ENCODE measurements at regions not wholly inside any gene's neighbourhood (a gene's known extent, or its start where the extent isn't known, plus 50 kb on each side); places are given as distances from the start of the nearest gene placed in this dataset.
"Not testable (repeated sequence)": the region's sequence is repeated elsewhere in the genome, so short reads cannot be mapped to it uniquely, and the experiment has no call there.

GRCh38 chr9:64015136-64015535, 1269.9 kb downstream of the FOXD4L5 start:
- 89% methylated on average over 17 of the region's 17 CpGs; no CpG with 5 or more reads in 1 of the 2 donors for WGBS, 2 donors (ENCODE audit: low coverage in 1 of 2)
- no peaks in the 10 kb centered on the region for H3K9me3 ChIP-seq
- in situ Hi-C loops (cut with MboI; ENCODE audit: low pct_ligation_motif_present in 1 of 4, low pct_unique_long_range_greater_than_20kb in 1 of 4, low sequenced_read_pairs in 3 of 4) (no loop called here), intact Hi-C loops (cut with DNase I; ENCODE audit: low total_unique reads) (no loop called here)
- no peaks in the 10 kb centered on the region for H3K27me3 ChIP-seq
- H3K4me1 ChIP-seq = no peaks in the 10 kb centered on the region
- no peak overlapping the region for H3K4me3 ChIP-seq
- no peak overlapping the region for H3K27ac ChIP-seq
- no peak for DNase-seq
- TF ChIP-seq POLR2A (IDR thresholded peaks at IDR 0.05) (no peak), POLR2AphosphoS5 (IDR thresholded peaks at IDR 0.05) (no peak), CTCF (IDR thresholded peaks at IDR 0.05) (no peak), EP300 (IDR thresholded peaks at IDR 0.05; ENCODE audit: low read depth) (no peak)
- H3K36me3 ChIP-seq = no peaks in the 10 kb centered on the region

- H3K9me3 ChIP-seq; DNase-seq; H3K27me3 ChIP-seq; H3K27ac ChIP-seq; H3K4me3 ChIP-seq; in situ Hi-C loops (cut with MboI; ENCODE audit: low pct_ligation_motif_present in 1 of 4, low pct_unique_long_range_greater_than_20kb in 1 of 4, low sequenced_read_pairs in 3 of 4); intact Hi-C loops (cut with DNase I; ENCODE audit: low total_unique reads); H3K4me1 ChIP-seq; H3K36me3 ChIP-seq: not testable (repeated sequence)
- WGBS, 2 donors (ENCODE audit: low coverage in 1 of 2) = 83% methylated on average over 32 of the region's 32 CpGs; no CpG with 5 or more reads in 1 of the 2 donors
Observed at GRCh38 chr9:64014386-64015091, 1270.5 kb downstream of the FOXD4L5 start.

- H3K4me3 ChIP-seq; H3K4me1 ChIP-seq; H3K9me3 ChIP-seq; H3K27ac ChIP-seq; in situ Hi-C loops (cut with MboI; ENCODE audit: low pct_ligation_motif_present in 1 of 4, low pct_unique_long_range_greater_than_20kb in 1 of 4, low sequenced_read_pairs in 3 of 4); intact Hi-C loops (cut with DNase I; ENCODE audit: low total_unique reads); H3K36me3 ChIP-seq; H3K27me3 ChIP-seq; DNase-seq: not testable (repeated sequence)
- 91% methylated on average over 1 of the region's 1 CpG; no CpG with 5 or more reads in 1 of the 2 donors for WGBS, 2 donors (ENCODE audit: low coverage in 1 of 2)
Observed at GRCh38 chr9:64013122-64013521, 1271.9 kb downstream of the FOXD4L5 start.

- H3K4me3 ChIP-seq; DNase-seq; H3K27me3 ChIP-seq; H3K4me1 ChIP-seq; intact Hi-C loops (cut with DNase I; ENCODE audit: low total_unique reads); H3K9me3 ChIP-seq; H3K36me3 ChIP-seq; H3K27ac ChIP-seq; in situ Hi-C loops (cut with MboI; ENCODE audit: low pct_ligation_motif_present in 1 of 4, low pct_unique_long_range_greater_than_20kb in 1 of 4, low sequenced_read_pairs in 3 of 4): not testable (repeated sequence)
- WGBS, 2 donors (ENCODE audit: low coverage in 1 of 2) = no CpG with 5 or more reads among the region's 3 CpGs
Observed at GRCh38 chr9:64012014-64012413, 1273.0 kb downstream of the FOXD4L5 start.

- in situ Hi-C loops (cut with MboI; ENCODE audit: low pct_ligation_motif_present in 1 of 4, low pct_unique_long_range_greater_than_20kb in 1 of 4, low sequenced_read_pairs in 3 of 4); intact Hi-C loops (cut with DNase I; ENCODE audit: low total_unique reads); H3K9me3 ChIP-seq; H3K4me3 ChIP-seq; H3K36me3 ChIP-seq; H3K27me3 ChIP-seq; DNase-seq; H3K27ac ChIP-seq; H3K4me1 ChIP-seq: not testable (repeated sequence)
- 84 to 90% methylated on average over 4 to 23 of the region's 23 CpGs for WGBS, 2 donors (ENCODE audit: low coverage in 1 of 2)
Observed at GRCh38 chr9:63979741-63980140, 1305.3 kb downstream of the FOXD4L5 start.

Small RNA genes lying in the stretch of these regions (small RNA-seq; reads per million reads assigned to genes)
- gene RF00026 = 0 reads per million in 4 donors
